Choroid plexus epithelial cell (primary cell): ENCODE measurements at regions not wholly inside any gene's neighbourhood (a gene's known extent, or its start where the extent isn't known, plus 50 kb on each side); places are given as distances from the start of the nearest gene placed in this dataset.

Experiments
- DNase-seq: peaks from one replicate; pipeline ENCODE4 v3.0.0-alpha.2; 2010; ENCODE audit warnings: low read depth
- H3K4me3 ChIP-seq: 2 replicates; pipeline ENCODE4 v1.5.1; 2011; ENCODE audit warnings: low read depth, mild to moderate bottlenecking, control low read depth, low read length, moderate library complexity
- TF ChIP-seq, protein P1 (sequence below): conservative IDR thresholded peaks from 2 replicates; pipeline ENCODE4 v1.5.1; 2011; ENCODE audit warnings: low read depth, mild to moderate bottlenecking, control low read depth, inconsistent platforms, low read length, moderate library complexity

DNA sequence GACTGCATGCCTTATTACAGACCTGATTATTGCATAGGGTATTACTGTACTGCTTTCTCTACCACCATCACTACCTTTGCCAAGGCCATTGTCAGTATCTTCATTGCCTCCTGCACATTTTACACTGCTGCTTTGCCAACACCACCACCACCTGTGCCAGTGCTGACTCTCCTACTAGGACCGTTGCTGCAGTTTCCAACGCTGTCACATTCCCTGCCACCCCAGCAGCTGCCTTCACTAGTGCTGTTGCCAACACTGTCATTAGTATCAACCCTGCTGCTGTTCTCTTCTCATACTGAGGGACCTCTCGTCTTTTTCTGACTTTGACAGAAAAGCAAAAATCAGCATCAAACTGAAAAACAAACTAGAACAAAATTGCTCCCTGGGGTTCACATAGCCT is 394.9 kb upstream of the B3GALT2 start:
- DNase-seq = no peak
- no peak overlapping the region for H3K4me3 ChIP-seq
- TF ChIP-seq, protein P1, sequence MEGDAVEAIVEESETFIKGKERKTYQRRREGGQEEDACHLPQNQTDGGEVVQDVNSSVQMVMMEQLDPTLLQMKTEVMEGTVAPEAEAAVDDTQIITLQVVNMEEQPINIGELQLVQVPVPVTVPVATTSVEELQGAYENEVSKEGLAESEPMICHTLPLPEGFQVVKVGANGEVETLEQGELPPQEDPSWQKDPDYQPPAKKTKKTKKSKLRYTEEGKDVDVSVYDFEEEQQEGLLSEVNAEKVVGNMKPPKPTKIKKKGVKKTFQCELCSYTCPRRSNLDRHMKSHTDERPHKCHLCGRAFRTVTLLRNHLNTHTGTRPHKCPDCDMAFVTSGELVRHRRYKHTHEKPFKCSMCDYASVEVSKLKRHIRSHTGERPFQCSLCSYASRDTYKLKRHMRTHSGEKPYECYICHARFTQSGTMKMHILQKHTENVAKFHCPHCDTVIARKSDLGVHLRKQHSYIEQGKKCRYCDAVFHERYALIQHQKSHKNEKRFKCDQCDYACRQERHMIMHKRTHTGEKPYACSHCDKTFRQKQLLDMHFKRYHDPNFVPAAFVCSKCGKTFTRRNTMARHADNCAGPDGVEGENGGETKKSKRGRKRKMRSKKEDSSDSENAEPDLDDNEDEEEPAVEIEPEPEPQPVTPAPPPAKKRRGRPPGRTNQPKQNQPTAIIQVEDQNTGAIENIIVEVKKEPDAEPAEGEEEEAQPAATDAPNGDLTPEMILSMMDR = no peak

DNA sequence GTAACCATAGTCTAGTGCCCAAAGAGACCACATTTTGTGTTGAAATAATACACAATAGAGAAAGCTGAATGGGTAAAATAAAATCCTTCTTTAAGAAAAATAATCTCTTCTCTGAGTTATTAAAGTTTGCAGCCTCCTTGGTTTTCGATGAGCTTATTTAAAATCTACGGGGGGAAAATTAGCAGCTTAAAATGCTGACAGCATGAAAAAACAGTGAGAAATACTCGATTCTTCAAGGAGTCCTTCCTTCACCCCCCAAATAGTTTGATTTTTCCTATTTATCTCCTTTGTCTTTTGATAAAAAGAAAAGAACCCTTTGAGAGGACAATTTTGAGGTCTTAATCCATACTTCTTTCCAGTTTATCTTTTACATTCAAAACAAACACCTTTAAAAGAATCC is 394.0 kb upstream of the B3GALT2 start:
- DNase-seq = no peak
- TF ChIP-seq, protein P1 = no peak
- H3K4me3 ChIP-seq = no peak overlapping the region

DNA sequence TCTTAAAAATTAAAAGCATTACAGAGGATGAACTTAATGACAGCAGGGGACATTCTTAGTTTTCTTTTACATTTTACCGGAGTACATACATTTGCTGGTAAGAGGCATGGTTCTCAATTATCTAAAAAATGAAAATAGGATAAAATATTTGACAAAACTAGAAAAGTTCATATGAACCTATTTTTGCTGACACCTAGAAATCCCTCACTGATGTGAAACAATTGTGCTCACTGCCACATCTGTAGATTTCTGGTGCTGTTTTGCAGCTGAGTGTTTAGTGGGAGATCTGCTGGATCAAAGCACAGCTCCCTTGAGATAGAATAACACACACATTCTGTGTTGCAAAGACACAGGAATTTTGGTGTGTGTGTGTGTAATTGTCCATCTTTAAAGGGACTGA is 392.9 kb upstream of the B3GALT2 start:
- no peak for DNase-seq
- H3K4me3 ChIP-seq = no peak overlapping the region
- TF ChIP-seq, protein P1 = no peak

DNA sequence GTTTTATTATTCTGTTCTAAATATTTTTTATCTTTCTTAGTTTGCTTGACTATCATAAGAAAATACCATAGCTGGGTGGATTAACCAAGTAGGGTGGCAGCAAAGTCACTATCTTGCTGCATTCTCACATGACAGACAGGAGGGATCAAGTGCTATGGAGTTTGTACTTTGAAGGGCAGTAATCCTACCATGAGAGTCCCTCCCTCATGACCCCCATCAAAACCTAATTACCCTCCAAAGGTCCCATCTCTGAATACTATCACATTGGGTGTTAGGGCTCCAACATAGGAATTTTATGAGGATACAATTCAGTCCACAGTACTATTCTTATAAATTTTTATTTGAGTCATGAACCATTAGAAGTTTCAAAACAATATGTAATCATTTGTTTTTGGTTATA is 388.5 kb upstream of the B3GALT2 start:
- TF ChIP-seq, protein P1 = no peak
- DNase-seq = no peak
- no peak overlapping the region for H3K4me3 ChIP-seq

DNA sequence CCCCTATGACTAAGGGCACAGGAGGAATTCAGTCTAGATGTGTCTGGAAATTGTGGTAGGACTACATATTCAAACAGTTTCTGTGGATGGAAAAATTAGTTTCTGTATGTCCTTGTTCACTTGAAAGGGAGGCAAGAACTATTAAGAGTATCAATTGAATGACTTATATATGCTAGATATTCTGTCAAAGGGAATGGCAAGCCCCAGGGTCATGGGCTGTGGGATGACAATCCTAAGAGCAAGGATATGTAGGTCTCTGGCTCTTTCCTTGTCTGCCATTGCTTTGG is 383.5 kb upstream of the B3GALT2 start:
- TF ChIP-seq, protein P1 = no peak
- no peak overlapping the region for H3K4me3 ChIP-seq
- DNase-seq = no peak

DNA sequence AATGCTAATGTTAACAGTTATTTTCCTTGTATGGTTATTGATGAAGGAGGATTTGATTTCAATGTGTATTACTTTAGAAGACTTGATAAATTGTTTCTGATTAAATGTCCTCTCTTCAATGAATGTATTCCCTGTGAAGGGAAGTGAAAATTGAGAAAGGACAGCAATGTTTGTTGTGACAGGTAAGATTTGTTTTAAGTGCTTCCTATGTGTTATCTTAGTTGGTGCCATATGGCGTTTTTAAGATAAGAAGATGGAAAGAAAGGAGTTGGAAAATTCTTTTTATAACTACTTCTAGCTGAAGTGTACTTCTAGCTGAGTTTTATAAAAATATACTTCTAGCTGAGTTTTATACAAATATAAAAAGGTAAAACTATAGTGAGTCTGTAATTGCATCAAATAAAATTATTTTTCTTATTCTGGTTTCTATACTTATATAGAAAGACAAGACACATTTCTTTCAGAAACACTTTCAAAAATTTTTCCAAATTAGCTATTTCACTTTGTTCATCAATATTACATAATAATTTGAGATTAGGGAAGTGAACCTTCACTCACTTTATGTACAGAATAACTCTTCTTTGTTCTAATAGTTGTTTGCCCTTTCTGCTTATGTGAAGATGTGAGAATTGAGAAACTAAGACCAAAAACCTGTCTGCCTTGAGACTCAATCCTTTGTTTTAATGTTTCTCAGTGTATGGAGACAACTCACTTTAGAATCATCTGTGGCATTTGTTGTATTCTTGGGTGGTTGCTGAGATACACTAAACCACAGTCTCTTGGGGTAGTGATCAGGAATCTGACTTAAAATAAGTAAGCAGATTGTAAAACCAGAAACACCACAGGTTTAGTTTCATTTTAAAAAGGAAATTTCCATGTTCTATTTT is 382.9 kb upstream of the B3GALT2 start:
- peak; percentile 93 for DNase-seq

More for the DNA sequence above, 382.9 kb upstream of the B3GALT2 start:
- TF ChIP-seq, protein P1 = no peak
- no peak overlapping the region for H3K4me3 ChIP-seq
